Activated T-helper 2 cell treated with anti-CD3 and anti-CD28 coated beads, Interferon-gamma antibody, Interleukin-2, Interleukin-4, amounts not matched to agents 10 μg/mL and 5 μg/mL and 100 μg/mL, durations not matched to agents 14 hours and 24 hours and 36 hours (primary cell): ENCODE measurements at regions not wholly inside any gene's neighbourhood (a gene's known extent, or its start where the extent isn't known, plus 50 kb on each side); places are given as distances from the start of the nearest gene placed in this dataset.

Source experiments
- DNase-seq: peaks from one replicate; pipeline ENCODE4 v3.0.0; 2021; ENCODE audit warnings: low spot score
- H3K27ac Mint-ChIP-seq: one replicate; pipeline ENCODE4 v1.8.0; 2021; ENCODE audit warnings: mixed read lengths
- H3K27me3 Mint-ChIP-seq: one replicate; pipeline ENCODE4 v1.8.0; 2021; ENCODE audit warnings: low read depth, mixed read lengths
- H3K36me3 Mint-ChIP-seq: one replicate; pipeline ENCODE4 v1.8.0; 2021; ENCODE audit warnings: low read depth, mixed read lengths
- H3K4me1 Mint-ChIP-seq: one replicate; pipeline ENCODE4 v1.8.0; 2021; ENCODE audit warnings: low read depth, mixed read lengths
- H3K4me3 Mint-ChIP-seq: one replicate; pipeline ENCODE4 v1.8.0; 2021; ENCODE audit warnings: low read depth, mild to moderate bottlenecking, moderate library complexity, mixed read lengths
- H3K9me3 Mint-ChIP-seq: one replicate; pipeline ENCODE4 v1.8.0; 2021; ENCODE audit warnings: mixed read lengths
- intact Hi-C: fragments of 100-400 bp; cut with micrococcal nuclease; formaldehyde crosslinking; loops from one replicate; pipeline ENCODE4 v1.15.1; 2023

DNA sequence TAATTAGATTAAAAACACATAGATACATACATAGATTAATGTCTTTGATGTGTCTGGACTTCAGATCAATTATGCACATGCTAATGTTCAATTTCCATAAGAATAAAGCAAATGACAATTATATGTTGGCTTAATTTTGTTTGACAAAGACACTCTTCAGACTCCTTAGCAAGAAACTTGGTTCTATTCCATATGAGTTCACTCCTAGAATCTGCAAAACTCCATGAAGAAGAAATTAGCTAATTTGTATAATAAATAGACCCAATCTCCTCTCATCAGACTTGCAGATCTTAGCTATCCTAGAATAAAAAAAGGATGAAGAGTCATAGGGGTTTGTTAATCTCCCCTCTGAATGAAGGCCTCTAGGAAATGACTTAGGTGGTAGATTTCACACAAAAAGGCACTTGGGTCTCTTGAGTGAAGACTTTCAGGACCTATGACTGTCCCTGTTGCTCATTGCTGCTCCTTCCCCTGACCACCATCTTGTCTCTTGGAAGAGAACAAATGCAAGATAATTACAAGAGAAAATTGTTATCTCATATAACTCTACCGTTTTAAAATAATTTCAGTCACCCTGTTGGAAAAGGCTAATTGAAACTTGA lies 302.2 kb downstream of the EFNB2 start:
- no peak for DNase-seq
- no peak overlapping the region for H3K27ac Mint-ChIP-seq
- no peaks in the 10 kb centered on the region for H3K9me3 Mint-ChIP-seq
- intact Hi-C loops, result no loop called here
- H3K36me3 Mint-ChIP-seq, result no peaks in the 10 kb centered on the region
- H3K4me3 Mint-ChIP-seq, result no peak overlapping the region
- no peaks in the 10 kb centered on the region for H3K27me3 Mint-ChIP-seq
- H3K4me1 Mint-ChIP-seq, result no peaks in the 10 kb centered on the region

DNA sequence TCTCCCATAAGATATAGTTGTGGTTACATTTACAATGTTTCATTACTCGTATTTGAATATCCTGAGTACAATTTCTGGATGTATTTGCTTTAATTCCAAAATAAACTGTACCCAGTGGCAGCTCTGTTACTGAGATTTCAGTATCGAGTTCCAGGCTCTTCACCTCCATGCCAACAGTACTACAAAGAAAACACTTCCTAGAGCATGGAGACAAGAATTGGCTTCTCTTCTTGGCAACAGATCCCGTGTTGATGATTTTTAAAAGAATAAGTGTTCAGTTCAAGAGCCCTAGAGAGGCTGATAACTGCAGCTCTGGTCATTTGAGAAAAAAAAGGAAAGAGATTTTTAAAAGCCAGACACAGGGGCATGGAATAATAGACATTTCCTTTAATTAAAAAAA lies 302.8 kb downstream of the EFNB2 start:
- no peaks in the 10 kb centered on the region for H3K27me3 Mint-ChIP-seq
- no peak overlapping the region for H3K27ac Mint-ChIP-seq
- no peaks in the 10 kb centered on the region for H3K4me1 Mint-ChIP-seq
- intact Hi-C loops, result no loop called here
- no peak for DNase-seq
- H3K36me3 Mint-ChIP-seq, result no peaks in the 10 kb centered on the region
- no peaks in the 10 kb centered on the region for H3K9me3 Mint-ChIP-seq
- no peak overlapping the region for H3K4me3 Mint-ChIP-seq

DNA sequence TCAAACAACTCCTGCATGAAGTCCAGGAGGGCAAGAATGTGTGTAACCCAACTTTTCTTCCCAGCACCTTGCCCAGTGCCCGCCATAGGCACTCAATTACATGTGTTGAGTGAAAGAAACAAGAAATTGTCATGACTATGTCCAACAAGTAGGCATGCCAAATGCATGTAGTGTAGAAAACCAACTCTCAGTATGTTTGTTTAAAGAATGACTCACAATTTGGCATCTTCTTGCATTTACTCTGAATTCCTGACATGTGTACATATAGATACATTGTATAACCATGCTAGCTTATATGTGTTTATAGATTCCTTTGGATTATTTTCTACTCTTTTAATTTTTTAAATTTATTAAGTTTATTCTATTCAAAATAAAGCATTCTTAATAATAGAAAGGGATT lies 305.0 kb downstream of the EFNB2 start:
- no peaks in the 10 kb centered on the region for H3K9me3 Mint-ChIP-seq
- H3K4me1 Mint-ChIP-seq, result no peaks in the 10 kb centered on the region
- no peak for DNase-seq
- H3K27ac Mint-ChIP-seq, result no peak overlapping the region
- no peaks in the 10 kb centered on the region for H3K36me3 Mint-ChIP-seq
- H3K4me3 Mint-ChIP-seq, result no peak overlapping the region
- intact Hi-C loops, result no loop called here
- no peaks in the 10 kb centered on the region for H3K27me3 Mint-ChIP-seq

DNA sequence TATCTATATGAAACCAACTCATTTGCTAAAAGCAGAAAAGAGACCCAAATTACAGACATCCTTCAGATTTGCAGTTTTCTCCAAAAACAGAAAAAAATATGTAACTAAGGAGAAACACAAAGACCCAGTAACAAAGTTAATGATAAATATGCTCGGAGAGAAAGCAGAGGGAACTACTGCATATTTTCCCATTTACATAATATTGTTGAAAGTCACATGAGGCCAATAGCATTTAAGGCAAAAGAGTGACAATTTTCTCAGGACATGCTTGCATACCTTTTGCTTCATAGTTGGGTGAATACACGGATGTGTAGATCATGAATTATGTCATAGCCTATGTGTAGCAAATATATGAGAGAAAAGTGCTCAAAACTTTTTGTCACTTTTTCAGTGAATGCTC lies 310.3 kb downstream of the EFNB2 start:
- Mint-ChIP-seq H3K27ac (no peak overlapping the region), H3K4me1 (no peaks in the 10 kb centered on the region), H3K36me3 (no peaks in the 10 kb centered on the region), H3K27me3 (no peaks in the 10 kb centered on the region), H3K9me3 (no peaks in the 10 kb centered on the region), H3K4me3 (no peak overlapping the region)
- intact Hi-C loops, result no loop called here
- no peak for DNase-seq

DNA sequence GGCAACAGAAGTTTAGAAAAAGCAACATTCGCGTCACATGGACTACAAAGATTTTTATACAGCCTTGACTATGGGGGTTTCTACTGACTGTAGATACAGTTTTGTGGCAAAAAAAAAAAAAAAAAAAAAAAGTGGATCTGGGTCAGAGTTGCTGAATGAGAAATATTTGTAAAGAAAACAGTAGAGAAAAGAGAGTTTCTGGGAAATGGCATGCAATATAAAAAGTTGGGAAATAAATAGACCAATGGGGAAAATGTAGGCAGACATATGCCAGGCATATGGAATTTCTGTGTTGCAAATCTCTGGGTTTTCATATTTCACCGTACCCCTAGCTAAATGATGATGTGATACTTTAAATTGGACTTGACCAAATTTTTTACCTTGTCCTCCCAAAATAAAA lies 315.3 kb downstream of the EFNB2 start:
- no peak for DNase-seq
- Mint-ChIP-seq H3K27me3 (no peaks in the 10 kb centered on the region), H3K9me3 (no peaks in the 10 kb centered on the region), H3K4me3 (no peak overlapping the region), H3K36me3 (no peaks in the 10 kb centered on the region), H3K27ac (no peak overlapping the region), H3K4me1 (no peaks in the 10 kb centered on the region)
- intact Hi-C loops, result no loop called here

DNA sequence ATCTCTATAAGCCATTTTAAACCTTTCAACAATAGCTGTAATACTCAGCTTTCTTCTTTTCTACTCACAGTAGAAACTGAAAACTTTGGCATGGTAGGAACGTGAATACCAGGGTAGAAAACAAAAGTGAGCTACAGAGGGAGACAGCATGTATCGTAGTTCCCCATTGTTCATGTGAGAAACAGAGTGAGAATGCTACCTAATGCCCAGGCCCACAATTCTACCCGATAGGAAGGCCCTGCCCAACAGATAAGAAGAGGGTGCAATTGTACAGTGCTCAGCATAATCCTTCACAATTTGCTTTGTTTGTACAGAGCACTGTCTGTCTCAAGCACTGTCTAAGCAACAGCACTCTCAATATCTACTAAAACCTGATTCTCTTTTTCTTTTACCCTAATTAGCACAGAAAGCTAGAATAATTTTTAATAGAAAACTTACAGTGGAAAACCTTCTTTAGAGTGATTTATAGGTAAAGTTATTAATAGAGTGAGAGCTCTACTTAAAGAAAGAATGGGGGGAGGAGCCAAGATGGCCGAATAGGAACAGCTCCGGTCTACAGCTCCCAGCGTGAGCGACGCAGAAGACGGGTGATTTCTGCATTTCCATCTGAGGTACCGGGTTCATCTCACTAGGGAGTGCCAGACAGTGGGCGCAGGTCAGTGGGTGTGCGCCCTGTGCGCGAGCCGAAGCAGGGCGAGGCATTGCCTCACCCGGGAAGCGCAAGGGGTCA lies 322.3 kb downstream of the EFNB2 start:
- Mint-ChIP-seq H3K27me3 (no peaks in the 10 kb centered on the region), H3K27ac (no peak overlapping the region), H3K9me3 (no peaks in the 10 kb centered on the region), H3K4me1 (no peaks in the 10 kb centered on the region), H3K4me3 (no peak overlapping the region), H3K36me3 (no peaks in the 10 kb centered on the region)
- intact Hi-C loops, result no loop called here
- DNase-seq, result no peak

DNA sequence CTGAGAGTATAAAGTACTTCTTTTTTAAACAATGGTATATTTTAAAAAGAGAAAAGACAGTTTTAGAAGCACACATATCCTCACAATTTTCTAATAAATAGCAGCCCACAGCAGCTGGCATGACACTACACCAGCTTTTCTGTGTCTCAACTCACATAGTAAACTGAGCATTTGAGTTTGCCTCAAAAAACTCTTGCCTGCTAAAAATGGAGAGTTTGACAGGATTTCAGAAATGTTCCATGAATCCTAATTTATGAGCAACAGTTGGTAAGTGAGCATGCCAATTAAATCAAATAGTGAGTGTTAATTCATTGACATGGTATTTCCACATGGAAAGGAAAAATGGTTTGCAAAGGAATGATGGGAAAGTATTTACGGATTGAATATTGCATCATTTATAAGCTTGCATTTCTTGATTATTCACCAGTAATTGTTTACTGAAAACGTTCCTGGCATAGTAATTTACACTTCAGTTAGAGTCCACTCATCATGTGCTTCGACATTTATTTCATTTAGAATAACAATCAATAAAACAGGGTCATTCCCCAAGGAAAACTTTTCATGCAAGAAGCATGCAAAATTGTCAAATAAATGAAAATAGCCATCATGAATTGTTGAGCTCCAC lies 323.0 kb downstream of the EFNB2 start:
- Mint-ChIP-seq H3K27me3 (no peaks in the 10 kb centered on the region), H3K27ac (no peak overlapping the region), H3K9me3 (no peaks in the 10 kb centered on the region), H3K4me1 (no peaks in the 10 kb centered on the region), H3K4me3 (no peak overlapping the region), H3K36me3 (no peaks in the 10 kb centered on the region)
- no peak for DNase-seq
- intact Hi-C loops, result no loop called here

DNA sequence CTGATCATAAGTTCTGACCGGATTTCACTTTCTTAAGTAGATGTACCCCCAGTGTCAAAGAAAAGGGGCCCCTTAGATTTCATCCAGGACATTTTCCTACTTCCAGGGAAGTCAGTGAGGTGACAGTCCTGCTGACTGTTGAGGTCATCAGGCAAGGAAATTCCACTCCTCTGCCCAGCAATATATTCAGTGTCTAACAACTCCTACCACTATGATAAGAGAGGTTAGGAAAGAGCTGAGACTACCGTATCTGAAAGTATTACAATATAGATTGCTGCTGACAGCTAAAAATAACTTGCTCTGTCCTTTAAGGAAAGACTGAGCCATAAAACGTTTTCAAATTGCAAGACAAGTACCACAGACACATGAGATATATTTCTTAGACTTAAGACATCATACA lies 325.1 kb downstream of the EFNB2 start:
- DNase-seq, result no peak
- intact Hi-C loops, result no loop called here
- H3K27me3 Mint-ChIP-seq, result no peaks in the 10 kb centered on the region
- H3K4me1 Mint-ChIP-seq, result no peaks in the 10 kb centered on the region
- no peak overlapping the region for H3K27ac Mint-ChIP-seq
- no peaks in the 10 kb centered on the region for H3K36me3 Mint-ChIP-seq
- H3K9me3 Mint-ChIP-seq, result no peaks in the 10 kb centered on the region
- H3K4me3 Mint-ChIP-seq, result no peak overlapping the region

DNA sequence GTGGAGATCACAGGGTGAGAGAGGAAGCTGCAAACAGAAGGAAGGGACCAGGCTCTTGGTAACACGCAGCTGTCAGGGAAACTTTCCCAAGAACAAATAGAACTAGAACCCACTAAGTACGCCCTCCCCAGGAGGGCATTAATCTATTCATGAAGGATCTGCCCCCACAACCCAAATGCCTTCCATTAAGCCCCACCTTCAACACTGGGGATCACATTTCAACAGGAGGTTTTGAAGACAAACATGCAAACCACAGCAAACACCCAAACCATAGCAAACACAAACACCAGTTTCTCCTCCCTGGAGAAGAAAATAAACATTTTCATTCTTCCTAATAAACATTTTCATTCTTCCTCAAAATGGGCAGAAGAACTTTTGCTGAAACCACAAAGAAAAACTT lies 329.6 kb downstream of the EFNB2 start:
- no peak for DNase-seq
- H3K36me3 Mint-ChIP-seq, result no peaks in the 10 kb centered on the region
- H3K27me3 Mint-ChIP-seq, result no peaks in the 10 kb centered on the region
- H3K27ac Mint-ChIP-seq, result no peak overlapping the region
- intact Hi-C loops, result no loop called here
- no peaks in the 10 kb centered on the region for H3K9me3 Mint-ChIP-seq
- H3K4me1 Mint-ChIP-seq, result no peaks in the 10 kb centered on the region
- H3K4me3 Mint-ChIP-seq, result no peak overlapping the region

DNA sequence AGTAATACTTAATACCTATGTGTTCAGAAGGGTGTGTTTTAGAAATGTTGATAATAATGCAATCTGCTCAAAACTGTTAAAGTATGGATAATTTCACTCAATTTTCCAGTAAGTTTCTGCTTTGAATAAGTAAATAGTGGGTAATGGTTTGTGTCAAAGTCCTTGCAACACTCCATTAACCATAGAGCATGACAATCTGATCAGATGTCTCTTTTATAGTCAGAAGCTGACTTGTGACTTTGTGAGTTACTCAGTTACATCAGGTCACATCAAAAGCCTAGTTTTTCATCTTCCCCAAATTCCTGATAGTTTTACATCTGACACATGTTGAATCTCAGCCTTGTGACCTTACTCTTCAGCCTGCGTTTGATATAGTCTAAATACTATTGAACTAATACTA lies 338.0 kb downstream of the EFNB2 start:
- Mint-ChIP-seq H3K36me3 (no peaks in the 10 kb centered on the region), H3K27me3 (no peaks in the 10 kb centered on the region), H3K9me3 (no peaks in the 10 kb centered on the region), H3K4me1 (no peaks in the 10 kb centered on the region), H3K4me3 (no peak overlapping the region), H3K27ac (no peak overlapping the region)
- intact Hi-C loops, result no loop called here
- DNase-seq, result no peak

DNA sequence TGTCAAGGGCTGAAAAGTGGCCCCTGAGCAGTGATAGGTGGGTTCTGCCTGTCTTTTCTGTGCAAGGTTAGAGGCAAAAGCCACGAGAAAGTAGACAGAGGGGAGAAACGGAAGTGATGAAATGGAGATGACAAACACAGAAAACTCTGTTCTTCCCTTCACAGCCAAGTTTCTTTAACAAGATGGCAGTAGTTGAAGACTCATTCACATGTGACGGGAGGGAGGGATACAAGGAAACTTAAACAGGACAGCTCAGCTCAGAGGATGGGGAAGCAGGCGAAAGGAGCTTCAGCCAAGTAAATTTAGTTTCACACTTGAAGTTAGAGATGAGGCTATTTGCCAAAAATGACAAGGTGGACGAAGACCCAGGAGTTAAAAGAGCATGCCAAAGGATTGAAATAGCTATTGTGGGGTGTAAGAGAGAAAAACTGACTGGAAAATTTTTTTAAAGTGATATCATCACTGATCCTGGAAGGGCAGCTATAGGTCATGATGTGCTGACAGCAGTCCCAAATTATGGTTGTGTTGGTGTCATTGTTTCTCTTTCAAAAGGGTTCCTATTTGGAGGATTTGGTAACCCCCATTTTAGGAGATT lies 347.9 kb downstream of the EFNB2 start:
- no peaks in the 10 kb centered on the region for H3K4me1 Mint-ChIP-seq
- no peak overlapping the region for H3K27ac Mint-ChIP-seq
- no peaks in the 10 kb centered on the region for H3K27me3 Mint-ChIP-seq
- H3K36me3 Mint-ChIP-seq, result no peaks in the 10 kb centered on the region
- intact Hi-C loops, result no loop called here
- H3K9me3 Mint-ChIP-seq, result no peaks in the 10 kb centered on the region
- DNase-seq, result no peak
- H3K4me3 Mint-ChIP-seq, result no peak overlapping the region

DNA sequence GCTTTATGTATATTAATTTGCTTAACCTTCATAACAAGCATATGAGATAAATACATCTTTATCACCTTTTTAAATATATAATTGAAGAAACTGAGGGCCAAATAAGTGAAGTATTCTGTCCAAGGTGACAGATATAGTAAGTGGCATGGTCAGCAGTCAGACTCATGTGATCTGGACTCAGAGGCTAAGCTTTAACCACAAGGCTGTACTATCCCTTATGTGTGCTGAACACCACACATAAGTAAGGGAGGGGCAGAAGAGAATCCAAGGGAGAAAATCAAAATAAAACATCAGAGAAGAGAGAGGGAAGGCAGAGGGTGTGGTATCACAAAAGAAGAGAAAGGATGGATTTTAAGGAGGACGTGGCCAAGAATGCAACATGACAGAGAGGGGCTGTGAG lies 348.4 kb downstream of the EFNB2 start:
- DNase-seq, result no peak
- H3K27me3 Mint-ChIP-seq, result no peaks in the 10 kb centered on the region
- H3K4me3 Mint-ChIP-seq, result no peak overlapping the region
- intact Hi-C loops, result no loop called here
- no peaks in the 10 kb centered on the region for H3K4me1 Mint-ChIP-seq
- H3K27ac Mint-ChIP-seq, result no peak overlapping the region
- no peaks in the 10 kb centered on the region for H3K9me3 Mint-ChIP-seq
- H3K36me3 Mint-ChIP-seq, result no peaks in the 10 kb centered on the region

DNA sequence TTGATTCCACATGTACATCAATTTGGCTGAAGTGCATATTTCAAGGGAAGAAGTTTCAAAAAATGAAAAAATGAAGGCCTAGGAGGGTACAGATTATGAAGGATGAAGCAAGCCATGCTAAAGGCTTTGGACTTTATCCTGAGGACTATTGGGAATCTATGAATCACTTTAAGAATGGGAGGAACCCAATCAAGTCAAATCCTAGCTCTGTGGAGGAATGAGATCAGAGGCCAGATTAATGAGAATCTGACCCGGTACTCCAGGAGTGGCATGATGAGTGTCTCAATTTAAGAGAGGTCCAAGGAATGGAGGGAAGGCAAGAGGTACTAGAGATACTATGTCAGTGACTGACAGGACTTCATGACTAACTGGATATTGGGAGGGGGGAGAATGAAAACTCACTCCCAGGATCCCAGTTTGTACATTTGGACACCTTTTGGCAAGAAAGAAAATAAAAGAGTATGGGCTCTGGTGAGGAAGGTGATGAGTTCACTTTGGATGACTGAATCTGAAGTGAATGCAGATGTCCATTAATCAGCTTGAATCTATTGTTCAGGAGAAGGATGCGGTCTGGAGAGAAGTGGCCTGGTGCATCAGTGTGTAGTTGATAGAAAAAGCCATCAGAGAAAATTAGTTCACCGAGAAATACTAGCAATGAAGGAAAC lies 349.0 kb downstream of the EFNB2 start:
- Mint-ChIP-seq H3K27me3 (no peaks in the 10 kb centered on the region), H3K4me3 (no peak overlapping the region)

More for the DNA sequence above, 349.0 kb downstream of the EFNB2 start:
- intact Hi-C loops, result no loop called here
- Mint-ChIP-seq H3K9me3 (no peaks in the 10 kb centered on the region), H3K4me1 (no peaks in the 10 kb centered on the region), H3K36me3 (no peaks in the 10 kb centered on the region), H3K27ac (no peak overlapping the region)
- no peak for DNase-seq
